ENCODE measurements at regions not wholly inside any gene's neighbourhood (a gene's known extent, or its start where the extent isn't known, plus 50 kb on each side); places are given as distances from the start of the nearest gene placed in this dataset.

- TF ChIP-seq YY1 (IDR thresholded peaks at IDR 0.05; ENCODE audit: insufficient read depth, insufficient read length) (no peak), ZNF274 (IDR thresholded peaks at IDR 0.05; ENCODE audit: low read depth, low read length) (no peak)
These were observed 108.5 kb downstream of the RAB18 start for GRCh38 chr10:27612551-27613035.
